Suprapubic skin (tissue), 3 donors: ENCODE measurements at regions not wholly inside any gene's neighbourhood (a gene's known extent, or its start where the extent isn't known, plus 50 kb on each side); places are given as distances from the start of the nearest gene placed in this dataset.
"Not testable (repeated sequence)": the region's sequence is repeated elsewhere in the genome, so short reads cannot be mapped to it uniquely, and the experiment has no call there.

Experiments used
- CTCF ChIP-seq, 2 donors: fragments of 200-600 bp in 1 of 2; fragments of 450-650 bp in 1 of 2; sonication (generic) in 1 of 2; IDR thresholded peaks; one replicate each; pipeline ENCODE4 v1.5.1; 2016 to 2019; ENCODE audit warnings: antibody characterized with exemption in 2 of 2, mild to moderate bottlenecking in 1 of 2, moderate library complexity in 1 of 2
- EP300 ChIP-seq: sonication (generic); formaldehyde crosslinking; IDR thresholded peaks from one replicate; pipeline ENCODE4 v1.6.1; 2017; ENCODE audit warnings: antibody characterized with exemption
- POLR2A ChIP-seq, 2 donors: fragments of 450-650 bp; IDR thresholded peaks; one replicate each; pipeline ENCODE4 v1.6.1; 2017; ENCODE audit warnings: antibody characterized with exemption in 2 of 2, mild to moderate bottlenecking in 2 of 2, moderate library complexity in 2 of 2

- TF ChIP-seq CTCF (IDR thresholded peaks at IDR 0.05); POLR2A (IDR thresholded peaks at IDR 0.05); EP300: not testable (repeated sequence)
Observed at GRCh38 chr11:98069147-98069546, 951.6 kb upstream of the CNTN5 start.
